DOHH2 (cell line): ENCODE measurements at regions not wholly inside any gene's neighbourhood (a gene's known extent, or its start where the extent isn't known, plus 50 kb on each side); places are given as distances from the start of the nearest gene placed in this dataset.
A peak's percentile ranks its signal among the peaks of the same experiment; 100 is the strongest.

Experiments used
- H3F3A ChIP-seq: fragments of 200-600 bp; sonication (generic), shearing (Covaris generic); 2 replicates; pipeline ENCODE4 v1.6.0; 2016; ENCODE audit warnings: antibody characterized with exemption, mild to moderate bottlenecking; ENCODE audit not compliant: control insufficient read depth, insufficient read depth
- H3K27ac ChIP-seq: fragments of 200-600 bp; sonication (generic); 2 replicates; pipeline ENCODE4 v1.5.1; 2014; ENCODE audit warnings: low read depth, mild to moderate bottlenecking, low read length, moderate library complexity
- H3K27me3 ChIP-seq: fragments of 200-600 bp; sonication (generic); 2 replicates; pipeline ENCODE4 v1.6.1; 2014; ENCODE audit warnings: mild to moderate bottlenecking, low read length, mixed read lengths; ENCODE audit not compliant: control insufficient read depth
- H3K36me3 ChIP-seq: fragments of 200-600 bp; sonication (generic); 2 replicates; pipeline ENCODE4 v1.6.1; 2014; ENCODE audit warnings: mild to moderate bottlenecking, low read length, moderate library complexity, mixed read lengths; ENCODE audit not compliant: control insufficient read depth
- H3K4me1 ChIP-seq: fragments of 200-600 bp; sonication (generic); 2 replicates; pipeline ENCODE4 v1.6.1; 2014; ENCODE audit warnings: mild to moderate bottlenecking, low read length, mixed read lengths; ENCODE audit not compliant: control insufficient read depth
- H3K4me2 ChIP-seq: fragments of 200-600 bp; sonication (generic); 2 replicates; pipeline ENCODE4 v1.6.0; 2014; ENCODE audit warnings: mild to moderate bottlenecking, low read length, moderate library complexity
- H3K4me3 ChIP-seq: fragments of 200-600 bp; sonication (generic); 2 replicates; pipeline ENCODE4 v1.5.1; 2014; ENCODE audit warnings: mild to moderate bottlenecking, low read length, mixed read lengths
- H3K79me2 ChIP-seq: fragments of 200-600 bp; sonication (generic); 2 replicates; pipeline ENCODE4 v1.6.1; 2014; ENCODE audit warnings: mild to moderate bottlenecking, low read length, mixed read lengths; ENCODE audit not compliant: control insufficient read depth
- H3K9me2 ChIP-seq: fragments of 200-600 bp; sonication (generic); replicated peaks from 2 replicates; pipeline ENCODE4 v1.6.1; 2014; ENCODE audit warnings: mild to moderate bottlenecking, low read length, mixed read lengths; ENCODE audit not compliant: control insufficient read depth
- H3K9me3 ChIP-seq: fragments of 200-600 bp; sonication (generic); 2 replicates; pipeline ENCODE4 v1.6.1; 2014; ENCODE audit warnings: antibody characterized with exemption, low read length, mixed read lengths; ENCODE audit not compliant: control insufficient read depth, insufficient read depth
- H4K20me1 ChIP-seq: fragments of 200-600 bp; sonication (generic); 2 replicates; pipeline ENCODE4 v1.6.0; 2014; ENCODE audit warnings: low read depth, mild to moderate bottlenecking, antibody characterized with exemption, low read length, moderate library complexity; ENCODE audit not compliant: control insufficient read depth, insufficient read depth
- CTCF ChIP-seq: fragments of 200-600 bp; sonication (generic); IDR thresholded peaks from one replicate; pipeline ENCODE4 v1.5.1; 2014; ENCODE audit warnings: antibody characterized with exemption, mild to moderate bottlenecking, low read depth, low read length; ENCODE audit not compliant: poor library complexity, severe bottlenecking
- EZH2phosphoT487 ChIP-seq: fragments of 200-600 bp; sonication (generic); IDR thresholded peaks from 2 replicates; pipeline ENCODE4 v1.6.1; 2017; ENCODE audit warnings: borderline replicate concordance, mild to moderate bottlenecking, antibody characterized with exemption, low read length, moderate library complexity, mixed read lengths

- no peaks in the 10 kb centered on the region for H3F3A ChIP-seq
- H3K4me1 ChIP-seq: peaks cover 36% of the 10 kb centered on the region
- H3K9me2 ChIP-seq: no peaks in the 10 kb centered on the region
- no peaks in the 10 kb centered on the region for H4K20me1 ChIP-seq
- H3K36me3 ChIP-seq: peaks cover 4% of the 10 kb centered on the region; the same call in 1 of the 2 replicates
- no peak overlapping the region for H3K27ac ChIP-seq
- no peak for TF ChIP-seq EZH2phosphoT487
- no peak for TF ChIP-seq CTCF
- no peak overlapping the region for H3K4me2 ChIP-seq
- H3K27me3 ChIP-seq: no peaks in the 10 kb centered on the region
- no peaks in the 10 kb centered on the region for H3K79me2 ChIP-seq
- no peaks in the 10 kb centered on the region for H3K9me3 ChIP-seq
- H3K4me3 ChIP-seq: no peak overlapping the region
These were observed 325.0 kb downstream of the OXSM start for GRCh38 chr3:26114851-26115250.

- Histone ChIP-seq H3K4me3 (peak overlapping the region; percentile 23), H3K9me3 (no peaks in the 10 kb centered on the region), H3K79me2 (no peaks in the 10 kb centered on the region), H3K27me3 (no peaks in the 10 kb centered on the region), H3F3A (no peaks in the 10 kb centered on the region), H3K4me2 (peak overlapping the region; percentile 57), H3K36me3 (peaks cover 4% of the 10 kb centered on the region; the same call in 1 of the 2 replicates), H3K4me1 (peaks cover 36% of the 10 kb centered on the region), H3K27ac (peak overlapping the region; percentile 43), H4K20me1 (no peaks in the 10 kb centered on the region), H3K9me2 (no peaks in the 10 kb centered on the region)
- TF ChIP-seq CTCF (peak; percentile 68), EZH2phosphoT487 (no peak)
These were observed 328.3 kb downstream of the OXSM start for GRCh38 chr3:26118165-26118564.

- H3K9me3 ChIP-seq: no peaks in the 10 kb centered on the region
- H3K4me2 ChIP-seq: 0 out of 2 replicates have a peak overlapping the region, but pooled peaks have one; percentile 3
- H3K79me2 ChIP-seq: no peaks in the 10 kb centered on the region
- H3K27ac ChIP-seq: no peak overlapping the region
- no peaks in the 10 kb centered on the region for H3K27me3 ChIP-seq
- no peaks in the 10 kb centered on the region for H4K20me1 ChIP-seq
- no peaks in the 10 kb centered on the region for H3F3A ChIP-seq
- TF ChIP-seq EZH2phosphoT487: no peak
- no peak for TF ChIP-seq CTCF
- peaks cover 3% of the 10 kb centered on the region; the same call in 1 of the 2 replicates for H3K4me1 ChIP-seq
- H3K4me3 ChIP-seq: no peak overlapping the region
- no peaks in the 10 kb centered on the region for H3K9me2 ChIP-seq
- H3K36me3 ChIP-seq: no peaks in the 10 kb centered on the region
These were observed 343.1 kb downstream of the OXSM start for GRCh38 chr3:26132942-26133341.

- Histone ChIP-seq H3K4me3 (no peak overlapping the region), H4K20me1 (no peaks in the 10 kb centered on the region), H3F3A (no peaks in the 10 kb centered on the region), H3K4me1 (no peaks in the 10 kb centered on the region), H3K36me3 (no peaks in the 10 kb centered on the region), H3K4me2 (no peak overlapping the region), H3K27ac (no peak overlapping the region), H3K27me3 (no peaks in the 10 kb centered on the region), H3K9me3 (peaks cover 10% of the 10 kb centered on the region; the same call in 1 of the 2 replicates), H3K79me2 (no peaks in the 10 kb centered on the region), H3K9me2 (no peaks in the 10 kb centered on the region)
- TF ChIP-seq EZH2phosphoT487 (no peak), CTCF (no peak)
These were observed 351.4 kb downstream of the OXSM start for GRCh38 chr3:26141296-26141695.
